ENCODE measurements at regions not wholly inside any gene's neighbourhood (a gene's known extent, or its start where the extent isn't known, plus 50 kb on each side); places are given as distances from the start of the nearest gene placed in this dataset.
A peak's percentile ranks its signal among the peaks of the same experiment; 100 is the strongest.

DNA sequence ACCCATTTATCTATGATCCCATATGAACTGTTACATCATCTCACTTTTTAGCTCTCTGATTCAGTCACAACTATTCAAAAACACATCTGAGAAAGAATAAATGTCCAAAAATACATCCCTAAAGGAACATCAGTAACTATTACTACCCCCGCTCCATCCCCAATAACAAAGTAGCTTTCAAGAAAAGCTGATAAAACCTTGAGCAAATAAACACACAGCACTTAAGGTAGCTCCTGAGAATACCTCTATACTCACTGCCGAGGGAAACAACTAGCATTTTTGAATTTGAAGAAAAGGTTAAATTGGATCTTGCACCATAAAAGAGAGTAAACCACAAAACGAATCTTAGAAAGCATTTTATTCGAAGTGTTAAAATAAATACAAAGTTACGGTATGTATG lies 63.4 kb downstream of the PMAIP1 start:
- DNase-seq (ENCODE audit: low read depth in 2 of 2) = no peak

DNA sequence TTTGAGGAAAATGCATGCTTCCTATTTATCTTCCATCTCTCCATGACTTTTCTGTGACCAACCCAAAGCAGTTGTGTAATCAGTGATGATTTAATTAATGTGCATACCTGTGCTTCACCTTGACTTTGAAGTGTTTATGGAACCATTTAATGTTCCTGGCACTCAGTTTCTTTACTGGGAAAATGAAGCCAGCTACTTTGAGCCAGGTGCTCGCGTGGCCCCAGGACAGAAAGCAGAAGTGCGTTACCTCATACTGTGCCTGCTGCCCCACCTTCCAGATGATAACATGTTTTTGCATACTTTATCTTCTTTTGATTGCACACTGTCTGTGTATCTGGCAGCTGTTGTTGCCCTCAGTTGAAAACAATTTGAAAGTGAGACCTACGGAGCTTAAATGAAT lies 61.3 kb downstream of the PMAIP1 start:
- DNase-seq (ENCODE audit: low read depth in 2 of 2) = no peak

DNA sequence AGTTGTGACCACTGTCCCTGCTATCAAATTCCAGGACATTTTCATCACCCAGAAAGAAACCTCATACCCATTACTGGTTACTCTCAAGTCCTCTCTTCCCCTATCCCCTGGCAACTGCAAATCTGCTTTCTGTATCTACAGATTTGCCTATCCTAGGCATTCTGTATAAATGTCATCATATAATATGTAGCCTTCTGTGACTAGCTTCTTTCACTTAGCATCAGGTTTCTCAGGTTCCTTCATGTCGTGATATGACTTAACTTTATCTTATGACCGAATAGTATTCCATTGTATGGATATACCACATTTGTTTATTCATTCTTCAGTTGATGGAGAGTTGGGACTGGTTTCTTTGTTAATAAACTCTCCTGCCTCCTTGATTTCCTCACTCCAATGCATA lies 60.5 kb downstream of the PMAIP1 start:
- no peak for DNase-seq (ENCODE audit: low read depth in 2 of 2)

DNA sequence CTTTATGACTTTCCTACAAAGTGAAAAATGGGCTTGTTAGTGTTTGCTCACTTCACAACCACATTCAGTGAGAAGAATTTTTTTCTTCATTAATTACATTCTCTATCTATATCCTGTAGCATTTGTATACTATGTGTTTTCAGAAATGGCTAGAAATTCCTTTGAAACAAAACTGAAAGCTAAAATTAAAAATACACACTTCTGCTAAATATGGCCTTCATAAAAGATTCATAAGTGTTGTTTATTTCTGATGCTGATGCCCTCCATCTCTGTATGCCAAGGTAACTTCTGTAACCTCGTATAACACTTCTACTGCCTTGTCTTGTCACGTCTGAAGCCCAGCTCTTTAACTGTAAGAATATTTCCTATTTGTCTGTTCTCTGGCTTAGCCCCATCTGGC lies 59.8 kb downstream of the PMAIP1 start:
- DNase-seq (ENCODE audit: low read depth in 2 of 2) = no peak

DNA sequence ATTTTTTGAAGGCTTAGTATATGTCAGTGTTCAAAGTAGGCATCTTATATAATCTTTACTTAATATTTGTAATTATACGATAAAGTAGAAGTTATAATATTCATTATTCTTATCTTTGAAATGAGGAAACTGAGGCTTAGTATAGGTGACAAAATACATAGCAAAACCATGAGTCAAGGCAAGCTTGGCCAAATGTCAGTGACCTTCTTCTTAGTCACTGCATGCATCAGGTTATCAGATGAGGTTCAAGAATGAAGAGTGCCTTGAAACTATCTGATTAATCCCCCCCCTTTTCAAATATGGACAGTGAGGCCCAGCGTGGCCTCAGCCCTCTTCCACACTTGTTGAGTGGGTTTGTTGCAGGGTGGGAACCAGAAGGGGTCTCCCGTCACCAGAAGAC lies 59.3 kb downstream of the PMAIP1 start:
- no peak for DNase-seq (ENCODE audit: low read depth in 2 of 2)

DNA sequence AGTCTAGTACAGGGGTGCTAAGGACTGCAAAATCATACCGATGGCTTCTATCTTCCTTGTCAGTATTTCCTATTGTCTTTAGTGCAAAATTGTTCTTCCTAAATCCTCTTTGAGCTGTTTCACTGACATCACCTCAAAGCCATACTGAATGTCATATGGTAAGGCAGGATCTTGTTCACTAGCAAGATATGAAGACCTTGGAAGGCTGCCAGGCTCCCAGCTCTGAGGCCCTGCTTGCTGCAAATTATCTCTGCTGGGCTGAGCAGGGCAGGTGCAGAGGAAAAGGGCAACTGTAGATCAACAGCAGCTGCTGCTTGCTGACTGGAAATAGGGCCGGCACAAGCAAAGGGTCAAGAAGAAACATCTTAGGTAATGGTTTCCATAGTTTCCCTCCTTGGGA lies 58.2 kb downstream of the PMAIP1 start:
- DNase-seq (ENCODE audit: low read depth in 2 of 2) = peak in 1 of 2 experiments; percentile 36

DNA sequence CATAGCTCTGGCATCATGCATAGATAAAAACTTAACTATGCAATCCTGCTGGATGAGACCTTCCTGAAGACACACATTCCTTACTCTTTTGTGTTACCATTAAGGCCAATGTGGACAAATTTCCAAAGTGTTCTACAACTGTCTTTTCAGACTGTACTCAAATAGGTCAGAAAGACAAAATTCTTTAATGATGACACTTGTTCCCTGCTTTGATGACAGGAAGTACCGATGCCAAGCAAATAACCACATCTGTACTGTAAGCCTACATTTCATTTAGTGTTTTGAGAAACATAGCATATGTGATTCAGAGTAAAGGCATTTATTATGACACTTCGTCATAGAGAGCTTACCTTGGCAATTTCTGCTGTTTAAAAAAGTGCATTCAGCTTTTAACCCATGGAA lies 55.0 kb downstream of the PMAIP1 start:
- no peak for DNase-seq (ENCODE audit: low read depth in 2 of 2)

DNA sequence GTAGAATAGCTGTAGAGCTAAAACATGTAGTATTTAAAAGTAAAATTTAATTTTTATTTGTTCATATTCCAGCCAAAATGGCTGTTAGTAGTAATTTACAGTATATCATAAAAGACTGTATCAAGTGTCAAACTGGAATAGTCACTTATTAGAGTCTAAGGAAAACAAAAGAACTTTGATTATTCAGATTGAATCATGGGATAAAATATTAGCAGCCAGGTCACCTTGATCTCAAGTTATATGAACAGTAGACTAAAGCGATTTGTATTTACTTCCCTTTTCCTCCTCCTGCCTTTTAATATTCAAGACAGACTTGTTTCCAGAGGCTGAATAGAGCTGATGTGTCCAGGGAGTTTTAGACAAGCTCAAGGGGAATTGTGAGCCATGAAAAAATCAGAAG lies 54.4 kb downstream of the PMAIP1 start:
- no peak for DNase-seq (ENCODE audit: low read depth in 2 of 2)

Measured in fibroblast of skin of left biceps (primary cell).